ENCODE measurements at regions not wholly inside any gene's neighbourhood (a gene's known extent, or its start where the extent isn't known, plus 50 kb on each side); places are given as distances from the start of the nearest gene placed in this dataset.

DNA sequence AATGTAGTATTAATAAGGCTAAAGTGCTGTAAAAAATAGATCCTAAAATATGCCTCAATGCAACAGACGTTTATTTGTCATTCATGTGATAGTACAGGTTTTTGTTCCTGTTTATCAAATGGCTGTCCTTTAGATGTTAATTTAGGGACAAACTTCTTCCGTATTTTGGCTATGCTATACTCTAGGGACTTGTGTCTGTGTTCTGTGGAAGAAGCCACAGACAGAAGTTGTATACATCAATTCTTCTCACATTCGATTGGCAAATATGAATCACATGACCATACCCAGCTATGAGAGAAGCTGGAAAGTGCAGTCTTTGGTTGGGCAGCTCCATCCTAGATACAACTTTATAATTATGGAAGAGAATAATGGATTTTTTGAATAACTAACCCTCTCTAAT, 232.7 kb upstream of the SNX7 start:
- TF ChIP-seq CTCF (IDR thresholded peaks at IDR 0.05) (no peak), POLR2A (IDR thresholded peaks at IDR 0.05) (no peak)
